Naive thymus-derived CD8-positive, alpha-beta T cell (primary cell): ENCODE measurements at regions not wholly inside any gene's neighbourhood (a gene's known extent, or its start where the extent isn't known, plus 50 kb on each side); places are given as distances from the start of the nearest gene placed in this dataset.
"Not testable (repeated sequence)": the region's sequence is repeated elsewhere in the genome, so short reads cannot be mapped to it uniquely, and the experiment has no call there.

Experiments
- ATAC-seq, 2 donors: fragments of 150-1000 bp; cut with Tn5 transposase in 1 of 2; sonication (Bioruptor Pico), chemical (Tn5 transposase) in 1 of 2; 1 replicate in 1 of 2; 2 replicates in 1 of 2; pipeline ENCODE4 v1.10.0; 2021; ENCODE audit warnings: mild to moderate bottlenecking in 2 of 2, moderate library complexity in 2 of 2
- POLR2A ChIA-PET: fragments of 350-600 bp; sonication (Branson Sonifier 250); formaldehyde crosslinking; loops from one replicate; lab custom pipeline; 2021; ENCODE audit warnings: antibody characterized with exemption; lab: Charles Lee
- DNase-seq, 10 donors: peaks; one replicate each; pipeline versions ENCODE4 v3.0.0 to v3.0.0-alpha.2; 2020 to 2022
- H3K27ac Mint-ChIP-seq, 10 donors: one replicate each; pipeline ENCODE4 v1.8.0; 2020 to 2022; ENCODE audit warnings: mild to moderate bottlenecking in 10 of 10, mixed read lengths in 10 of 10, moderate library complexity in 4 of 10, inconsistent platforms in 1 of 10
- H3K27me3 Mint-ChIP-seq, 5 donors: one replicate each; pipeline ENCODE4 v1.8.0; 2021 to 2022; ENCODE audit warnings: mixed read lengths in 5 of 5
- H3K36me3 Mint-ChIP-seq, 3 donors: one replicate each; pipeline ENCODE4 v1.8.0; 2020 to 2022; ENCODE audit warnings: mixed read lengths in 3 of 3, mild to moderate bottlenecking in 2 of 3, inconsistent platforms in 1 of 3
- H3K4me1 Mint-ChIP-seq, 4 donors: one replicate each; pipeline ENCODE4 v1.8.0; 2021 to 2022; ENCODE audit warnings: mixed read lengths in 4 of 4
- H3K4me3 Mint-ChIP-seq, 10 donors: one replicate each; pipeline ENCODE4 v1.8.0; 2020 to 2022; ENCODE audit warnings: mild to moderate bottlenecking in 10 of 10, mixed read lengths in 10 of 10, moderate library complexity in 6 of 10, inconsistent platforms in 1 of 10
- H3K9me3 Mint-ChIP-seq, 9 donors: one replicate each; pipeline ENCODE4 v1.8.0; 2020 to 2022; ENCODE audit warnings: mixed read lengths in 9 of 9, mild to moderate bottlenecking in 3 of 9, inconsistent platforms in 1 of 9, moderate library complexity in 1 of 9

GRCh38 chr9:33623658-33624586 is 99.9 kb downstream of the ANKRD18B start:
- no peak overlapping the region for H3K27ac Mint-ChIP-seq
- H3K4me3 Mint-ChIP-seq = no peak overlapping the region
- no peaks in the 10 kb centered on the region for H3K9me3 Mint-ChIP-seq
- DNase-seq = peak; percentile 40 to 81 (median 70)
- peaks cover 19 to 41% (median 24%) of the 10 kb centered on the region in 5 donors for H3K27me3 Mint-ChIP-seq
- ATAC-seq = peak; percentile 96 to 99
- H3K4me1 Mint-ChIP-seq = peaks cover 1 to 6% (median 3%) of the 10 kb centered on the region in 4 donors
- POLR2A ChIA-PET = no interaction called here
- H3K36me3 Mint-ChIP-seq = no peaks in the 10 kb centered on the region

GRCh38 chr9:33628318-33628717 is 104.3 kb downstream of the ANKRD18B start:
- H3K4me3 Mint-ChIP-seq, ATAC-seq, POLR2A ChIA-PET, DNase-seq, H3K36me3 Mint-ChIP-seq, H3K9me3 Mint-ChIP-seq, H3K27ac Mint-ChIP-seq: not testable (repeated sequence)
- Mint-ChIP-seq H3K27me3 (peaks cover 20 to 37% (median 29%) of the 10 kb centered on the region in 5 donors), H3K4me1 (peaks cover 1 to 13% (median 3%) of the 10 kb centered on the region in 4 donors)

- Mint-ChIP-seq H3K4me3 (no peak overlapping the region), H3K36me3 (no peaks in the 10 kb centered on the region), H3K27ac (no peak overlapping the region), H3K27me3 (peaks cover 18 to 39% (median 29%) of the 10 kb centered on the region in 5 donors), H3K9me3 (no peaks in the 10 kb centered on the region), H3K4me1 (peaks cover under 1 to 10% (median 2%) of the 10 kb centered on the region in 4 donors)
- DNase-seq (no peak), ATAC-seq (peak in 1 of 2 donors; percentile 41)
- POLR2A ChIA-PET = no interaction called here
Observed at GRCh38 chr9:33628865-33629410, 104.9 kb downstream of the ANKRD18B start.

- POLR2A ChIA-PET = no interaction called here
- no peaks in the 10 kb centered on the region for H3K9me3 Mint-ChIP-seq
- H3K36me3 Mint-ChIP-seq = no peaks in the 10 kb centered on the region
- H3K27me3 Mint-ChIP-seq = peaks cover 30 to 60% (median 44%) of the 10 kb centered on the region in 5 donors
- no peak overlapping the region for H3K4me3 Mint-ChIP-seq
- ATAC-seq (no peak), DNase-seq (no peak)
- no peak overlapping the region for H3K27ac Mint-ChIP-seq
- H3K4me1 Mint-ChIP-seq = peaks cover 0 to 7% (median under 1%) of the 10 kb centered on the region in 4 donors
Observed at GRCh38 chr9:33633636-33634035, 109.6 kb downstream of the ANKRD18B start.

GRCh38 chr9:33637881-33638280 is 113.8 kb downstream of the ANKRD18B start:
- no peak for DNase-seq
- no peak overlapping the region for H3K27ac Mint-ChIP-seq
- peaks cover 0 to 1% (median 0%) of the 10 kb centered on the region in 4 donors for H3K4me1 Mint-ChIP-seq
- POLR2A ChIA-PET = no interaction called here
- no peaks in the 10 kb centered on the region for H3K36me3 Mint-ChIP-seq
- no peaks in the 10 kb centered on the region for H3K9me3 Mint-ChIP-seq
- ATAC-seq = peak in 1 of 2 donors; percentile 44
- H3K27me3 Mint-ChIP-seq = peaks cover 45 to 90% (median 59%) of the 10 kb centered on the region in 5 donors
- H3K4me3 Mint-ChIP-seq = no peak overlapping the region

GRCh38 chr9:33638391-33638915 is 114.4 kb downstream of the ANKRD18B start:
- Mint-ChIP-seq H3K27ac (peak overlapping the region in 1 of 10 donors; percentile 53), H3K9me3 (no peaks in the 10 kb centered on the region), H3K4me3 (no peak overlapping the region), H3K27me3 (peaks cover 49 to 92% (median 60%) of the 10 kb centered on the region in 5 donors), H3K36me3 (no peaks in the 10 kb centered on the region), H3K4me1 (peaks cover 0 to 1% (median 0%) of the 10 kb centered on the region in 4 donors)
- POLR2A ChIA-PET = no interaction called here
- ATAC-seq (peak in 1 of 2 donors; percentile 43), DNase-seq (no peak)

- H3K4me1 Mint-ChIP-seq = peaks cover 9 to 17% (median 14%) of the 10 kb centered on the region in 4 donors
- H3K27me3 Mint-ChIP-seq = peaks cover 22 to 41% (median 28%) of the 10 kb centered on the region in 5 donors
- H3K27ac Mint-ChIP-seq = no peak overlapping the region
- POLR2A ChIA-PET = no interaction called here
- no peak for ATAC-seq
- no peaks in the 10 kb centered on the region for H3K9me3 Mint-ChIP-seq
- DNase-seq = no peak
- no peak overlapping the region for H3K4me3 Mint-ChIP-seq
- H3K36me3 Mint-ChIP-seq = no peaks in the 10 kb centered on the region
Observed at GRCh38 chr9:33645706-33646105, 121.7 kb downstream of the ANKRD18B start.

- H3K4me1 Mint-ChIP-seq = peaks cover 9 to 18% (median 14%) of the 10 kb centered on the region in 4 donors
- peak in 3 of 10 donors; percentile 1 to 35 (median 21) for DNase-seq
- peak overlapping the region in 1 of 10 donors; percentile 43 for H3K27ac Mint-ChIP-seq
- peak; percentile 46 to 86 for ATAC-seq
- peak overlapping the region in 2 of 10 donors; percentile 13 to 15 for H3K4me3 Mint-ChIP-seq
- POLR2A ChIA-PET = no interaction called here
- no peaks in the 10 kb centered on the region for H3K36me3 Mint-ChIP-seq
- H3K27me3 Mint-ChIP-seq = peaks cover 0 to 30% (median 10%) of the 10 kb centered on the region in 5 donors
- no peaks in the 10 kb centered on the region for H3K9me3 Mint-ChIP-seq
Observed at GRCh38 chr9:33649463-33649862, 125.4 kb downstream of the ANKRD18B start.

GRCh38 chr9:33651125-33651524 is 127.1 kb downstream of the ANKRD18B start:
- H3K27ac Mint-ChIP-seq = no peak overlapping the region
- H3K4me1 Mint-ChIP-seq = peaks cover 9 to 18% (median 14%) of the 10 kb centered on the region in 4 donors
- ATAC-seq (no peak), DNase-seq (no peak)
- H3K36me3 Mint-ChIP-seq = no peaks in the 10 kb centered on the region
- no peaks in the 10 kb centered on the region for H3K9me3 Mint-ChIP-seq
- POLR2A ChIA-PET = no interaction called here
- peaks cover 6 to 36% (median 14%) of the 10 kb centered on the region in 5 donors for H3K27me3 Mint-ChIP-seq
- H3K4me3 Mint-ChIP-seq = no peak overlapping the region

- no peak overlapping the region for H3K27ac Mint-ChIP-seq
- ATAC-seq (no peak), DNase-seq (no peak)
- POLR2A ChIA-PET = no interaction called here
- no peaks in the 10 kb centered on the region for H3K36me3 Mint-ChIP-seq
- H3K9me3 Mint-ChIP-seq = no peaks in the 10 kb centered on the region
- peaks cover 0 to 7% (median 6%) of the 10 kb centered on the region in 5 donors for H3K27me3 Mint-ChIP-seq
- no peak overlapping the region for H3K4me3 Mint-ChIP-seq
- no peaks in the 10 kb centered on the region for H3K4me1 Mint-ChIP-seq
Observed at GRCh38 chr9:33659921-33660320, 135.4 kb upstream of the PRSS3 start.

- Mint-ChIP-seq H3K27me3 (peaks cover 0 to under 1% (median 0%) of the 10 kb centered on the region in 5 donors), H3K4me3 (no peak overlapping the region), H3K9me3 (no peaks in the 10 kb centered on the region), H3K4me1 (no peaks in the 10 kb centered on the region), H3K27ac (no peak overlapping the region), H3K36me3 (no peaks in the 10 kb centered on the region)
- no peak for DNase-seq
- no peak for ATAC-seq
- POLR2A ChIA-PET = no interaction called here
Observed at GRCh38 chr9:33660772-33661171, 134.6 kb upstream of the PRSS3 start.

- POLR2A ChIA-PET = no interaction called here
- Mint-ChIP-seq H3K4me3 (no peak overlapping the region), H3K36me3 (no peaks in the 10 kb centered on the region), H3K27me3 (peaks cover 0 to 5% (median 0%) of the 10 kb centered on the region in 5 donors), H3K9me3 (no peaks in the 10 kb centered on the region), H3K27ac (no peak overlapping the region), H3K4me1 (no peaks in the 10 kb centered on the region)
- DNase-seq (no peak), ATAC-seq (no peak)
Observed at GRCh38 chr9:33661176-33661575, 134.2 kb upstream of the PRSS3 start.

- POLR2A ChIA-PET = interaction anchor here (0.5 kb wide), 1 partner anchor 1379 kb away, joined by 3 read pairs; no protein-coding TSS in a partner anchor
- peaks cover 0 to 2% (median 0%) of the 10 kb centered on the region in 9 donors for H3K9me3 Mint-ChIP-seq
- DNase-seq (no peak), ATAC-seq (no peak)
- no peaks in the 10 kb centered on the region for H3K36me3 Mint-ChIP-seq
- H3K4me1 Mint-ChIP-seq = no peaks in the 10 kb centered on the region
- peak overlapping the region in 1 of 10 donors; percentile 7 for H3K27ac Mint-ChIP-seq
- no peak overlapping the region for H3K4me3 Mint-ChIP-seq
- peaks cover 0 to 18% (median under 1%) of the 10 kb centered on the region in 5 donors for H3K27me3 Mint-ChIP-seq
Observed at GRCh38 chr9:33662871-33663270, 132.5 kb upstream of the PRSS3 start.
